Activated T-cell treated with anti-CD3 and anti-CD28 coated beads, Interleukin-2, amount 50 U/mL, for 1 hour (primary cell): ENCODE measurements at regions not wholly inside any gene's neighbourhood (a gene's known extent, or its start where the extent isn't known, plus 50 kb on each side); places are given as distances from the start of the nearest gene placed in this dataset.

ENCODE experiments used
- DNase-seq: peaks from one replicate; pipeline ENCODE4 v3.0.0-alpha.2; 2020

- DNase-seq: no peak
Observed at GRCh38 chr13:97057176-97057575, 62.9 kb upstream of the OXGR1 start.

- DNase-seq: no peak
Observed at GRCh38 chr13:97058391-97058790, 64.1 kb upstream of the OXGR1 start.

- no peak for DNase-seq
Observed at GRCh38 chr13:97058926-97059325, 64.7 kb upstream of the OXGR1 start.

GRCh38 chr13:97067017-97067895 lies 73.0 kb upstream of the OXGR1 start:
- no peak for DNase-seq

- no peak for DNase-seq
Observed at GRCh38 chr13:97068151-97068550, 73.9 kb upstream of the OXGR1 start.

- no peak for DNase-seq
Observed at GRCh38 chr13:97069050-97069815, 75.0 kb upstream of the OXGR1 start.

- no peak for DNase-seq
Observed at GRCh38 chr13:97072297-97072696, 78.0 kb upstream of the OXGR1 start.

GRCh38 chr13:97074618-97075017 lies 80.3 kb upstream of the OXGR1 start:
- no peak for DNase-seq

GRCh38 chr13:97076898-97077297 lies 82.6 kb upstream of the OXGR1 start:
- DNase-seq: no peak

- DNase-seq: no peak
Observed at GRCh38 chr13:97077341-97077740, 83.1 kb upstream of the OXGR1 start.

GRCh38 chr13:97079726-97080125 lies 85.5 kb upstream of the OXGR1 start:
- DNase-seq: no peak

- no peak for DNase-seq
Observed at GRCh38 chr13:97082461-97083207, 88.4 kb upstream of the OXGR1 start.

GRCh38 chr13:97091196-97091595 lies 96.9 kb upstream of the OXGR1 start:
- DNase-seq: no peak

- DNase-seq: no peak
Observed at GRCh38 chr13:97100821-97101220, 106.5 kb upstream of the OXGR1 start.

- DNase-seq: no peak
Observed at GRCh38 chr13:97101912-97102708, 107.8 kb upstream of the OXGR1 start.

- no peak for DNase-seq
Observed at GRCh38 chr13:97106323-97106722, 112.0 kb upstream of the OXGR1 start.

GRCh38 chr13:97107815-97108529 lies 113.7 kb upstream of the OXGR1 start:
- DNase-seq: no peak

- DNase-seq: no peak
Observed at GRCh38 chr13:97108530-97108900, 113.6 kb upstream of the MBNL2 start.

GRCh38 chr13:97109256-97109655 lies 112.9 kb upstream of the MBNL2 start:
- DNase-seq: no peak

- DNase-seq: peak; percentile 86
Observed at GRCh38 chr13:97109841-97110492, 112.2 kb upstream of the MBNL2 start.

GRCh38 chr13:97110936-97111335 lies 111.2 kb upstream of the MBNL2 start:
- DNase-seq: no peak
